ENCODE measurements at regions not wholly inside any gene's neighbourhood (a gene's known extent, or its start where the extent isn't known, plus 50 kb on each side); places are given as distances from the start of the nearest gene placed in this dataset.

GRCh38 chr1:50358962-50359361 lies 64.3 kb downstream of the DMRTA2 start:
- H3K9me3 Mint-ChIP-seq, result peaks cover 4 to 5% (median 5%) of the 10 kb centered on the region in 3 donors
- no peak overlapping the region for H3K4me3 Mint-ChIP-seq
- no peaks in the 10 kb centered on the region for H3K4me1 Mint-ChIP-seq
- no peak overlapping the region for H3K27ac Mint-ChIP-seq
- H3K27me3 Mint-ChIP-seq, result peaks cover 14% of the 10 kb centered on the region
- no peaks in the 10 kb centered on the region for H3K36me3 Mint-ChIP-seq

GRCh38 chr1:50357186-50357585 lies 66.1 kb downstream of the DMRTA2 start:
- H3K27me3 Mint-ChIP-seq, result peaks cover 13% of the 10 kb centered on the region
- H3K27ac Mint-ChIP-seq, result no peak overlapping the region
- H3K4me3 Mint-ChIP-seq, result no peak overlapping the region
- H3K9me3 Mint-ChIP-seq, result peaks cover 3 to 5% (median 4%) of the 10 kb centered on the region in 3 donors
- H3K36me3 Mint-ChIP-seq, result no peaks in the 10 kb centered on the region
- H3K4me1 Mint-ChIP-seq, result no peaks in the 10 kb centered on the region

GRCh38 chr1:50354813-50355212 lies 68.4 kb downstream of the DMRTA2 start:
- Mint-ChIP-seq H3K4me3 (peak overlapping the region in 1 of 4 donors; percentile 31), H3K27ac (no peak overlapping the region), H3K27me3 (peaks cover 14% of the 10 kb centered on the region), H3K4me1 (no peaks in the 10 kb centered on the region), H3K9me3 (no peaks in the 10 kb centered on the region), H3K36me3 (no peaks in the 10 kb centered on the region)

DNA sequence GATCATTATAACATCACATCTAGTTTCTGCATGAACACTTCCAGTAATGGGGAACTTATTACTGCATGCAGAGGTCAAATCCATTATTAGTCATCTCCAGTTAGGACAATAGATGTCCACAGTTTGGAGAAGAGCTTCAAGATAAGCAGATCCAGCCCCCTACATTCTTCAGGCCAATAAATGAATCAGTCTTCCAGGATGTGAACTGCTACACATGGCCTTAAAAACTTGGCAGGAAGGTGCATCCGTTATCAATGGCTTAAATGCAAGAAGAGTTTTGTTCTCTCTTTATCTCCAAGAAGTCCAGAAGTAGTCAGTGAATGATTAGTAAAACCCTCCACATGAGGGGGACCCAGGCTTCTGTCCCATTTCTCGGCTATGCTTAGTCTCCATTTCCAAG lies 70.8 kb downstream of the DMRTA2 start:
- Mint-ChIP-seq H3K36me3 (no peaks in the 10 kb centered on the region), H3K27ac (no peak overlapping the region), H3K4me1 (no peaks in the 10 kb centered on the region), H3K27me3 (peaks cover 17% of the 10 kb centered on the region), H3K9me3 (no peaks in the 10 kb centered on the region), H3K4me3 (no peak overlapping the region)

DNA sequence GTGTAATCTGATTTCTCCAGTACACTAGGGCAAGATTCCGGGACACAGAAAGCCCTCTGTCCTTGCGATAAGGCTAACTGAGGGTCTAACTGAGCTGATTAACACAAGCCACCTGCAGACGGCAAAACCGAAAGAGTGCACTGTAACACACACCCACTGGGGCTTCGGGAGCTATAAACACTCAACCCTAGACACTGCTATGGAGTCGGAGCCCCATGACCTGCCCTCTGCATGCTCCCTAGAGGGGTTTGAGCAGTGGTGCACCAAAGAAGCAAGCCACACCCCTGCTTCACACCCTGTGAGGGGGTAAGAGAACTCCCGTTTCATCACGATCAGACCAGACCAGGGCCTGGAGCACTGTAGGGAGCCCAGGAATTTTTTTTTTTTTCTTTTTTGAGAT lies 72.4 kb downstream of the DMRTA2 start:
- Mint-ChIP-seq H3K27me3 (peaks cover 20% of the 10 kb centered on the region), H3K9me3 (no peaks in the 10 kb centered on the region), H3K4me1 (no peaks in the 10 kb centered on the region), H3K36me3 (no peaks in the 10 kb centered on the region), H3K4me3 (no peak overlapping the region), H3K27ac (peak overlapping the region in 1 of 3 donors; percentile 25)

DNA sequence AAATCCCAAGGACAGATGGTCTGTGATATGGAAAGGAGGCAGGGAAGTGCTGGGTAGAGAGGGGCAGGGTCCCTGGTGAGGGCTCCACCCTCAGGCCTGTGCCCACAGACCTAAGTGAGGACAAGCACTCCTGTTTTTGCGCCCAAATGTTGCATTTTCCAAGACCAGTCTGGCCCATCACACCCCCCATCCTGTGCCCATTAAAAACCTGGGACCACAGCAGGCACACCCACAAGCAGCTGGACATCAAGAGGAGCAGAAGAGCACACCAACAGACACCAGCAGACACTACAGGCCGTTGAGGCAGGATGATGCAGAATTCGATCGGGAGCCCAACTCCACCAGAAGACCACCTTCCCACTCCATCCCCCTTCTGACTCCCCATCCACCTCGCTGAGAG lies 72.8 kb downstream of the DMRTA2 start:
- Mint-ChIP-seq H3K4me1 (no peaks in the 10 kb centered on the region), H3K27me3 (peaks cover 20% of the 10 kb centered on the region), H3K36me3 (no peaks in the 10 kb centered on the region), H3K9me3 (peaks cover 0 to 3% (median 1%) of the 10 kb centered on the region in 3 donors), H3K4me3 (no peak overlapping the region), H3K27ac (no peak overlapping the region)

- no peaks in the 10 kb centered on the region for H3K4me1 Mint-ChIP-seq
- peak overlapping the region in 1 of 3 donors; percentile 36 for H3K27ac Mint-ChIP-seq
- H3K9me3 Mint-ChIP-seq, result peaks cover 0 to 4% (median 3%) of the 10 kb centered on the region in 3 donors
- H3K4me3 Mint-ChIP-seq, result no peak overlapping the region
- H3K36me3 Mint-ChIP-seq, result no peaks in the 10 kb centered on the region
- H3K27me3 Mint-ChIP-seq, result peaks cover 20% of the 10 kb centered on the region
Measured at GRCh38 chr1:50349242-50349565, 74.0 kb downstream of the DMRTA2 start.

DNA sequence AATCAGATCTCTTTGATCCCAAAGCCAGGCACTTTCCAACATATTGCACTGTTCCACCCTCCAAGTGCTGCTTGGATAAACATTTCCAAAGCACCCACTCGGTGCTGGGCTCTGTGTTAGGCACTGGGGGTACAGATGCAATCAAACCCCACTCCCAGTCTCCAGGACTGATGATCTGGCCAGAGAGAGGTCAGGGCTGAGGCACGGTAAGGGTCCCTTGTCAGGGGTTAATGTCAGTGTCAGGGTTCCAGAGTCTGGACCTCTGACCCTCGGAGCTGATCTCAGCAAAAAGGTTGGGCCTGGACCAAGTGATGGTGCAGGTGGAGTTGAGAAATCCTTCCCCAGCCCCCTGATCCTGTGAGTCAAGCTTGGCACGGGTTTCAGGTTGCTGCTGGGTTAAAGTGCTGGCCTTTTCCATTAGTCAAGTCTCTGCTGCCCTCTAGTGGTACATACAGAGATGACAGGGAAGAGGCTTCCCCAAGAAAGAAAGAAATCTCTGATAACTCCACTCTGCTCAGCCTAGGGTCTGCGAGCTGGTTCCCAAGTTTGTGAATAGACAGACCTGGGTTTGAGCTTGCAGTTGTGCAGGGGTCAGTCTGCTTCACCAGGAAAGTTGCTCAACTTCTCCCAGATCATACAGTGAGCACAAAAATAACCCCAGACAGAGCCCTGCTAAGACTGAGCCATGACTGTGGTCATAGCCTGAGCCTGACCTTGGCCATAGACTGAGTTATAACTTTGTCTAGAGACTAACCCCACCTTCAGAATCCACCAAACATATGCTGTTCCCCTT lies 74.6 kb downstream of the DMRTA2 start:
- no peaks in the 10 kb centered on the region for H3K4me1 Mint-ChIP-seq

DNA sequence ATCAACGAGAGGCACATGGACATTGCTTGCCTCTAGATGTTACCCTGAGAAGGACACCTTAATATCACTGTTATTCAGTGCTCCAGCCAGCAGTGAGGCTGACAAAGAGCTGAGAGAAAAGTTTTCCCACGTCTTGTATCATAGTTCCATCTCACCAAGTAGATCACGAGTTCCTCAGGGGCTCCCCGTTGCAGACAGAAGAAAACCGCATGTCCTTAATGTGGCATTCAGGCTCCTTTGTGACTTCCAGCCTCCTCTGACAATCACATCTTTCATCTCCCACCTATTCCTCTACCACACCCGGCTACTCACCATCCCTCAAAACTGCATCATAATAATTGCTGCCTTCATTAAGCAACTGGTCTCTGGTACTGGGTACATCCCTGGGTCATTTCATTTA lies 75.3 kb downstream of the DMRTA2 start:
- H3K27me3 Mint-ChIP-seq, result peaks cover 20% of the 10 kb centered on the region

More for the DNA sequence above, 74.6 kb downstream of the DMRTA2 start:
- Mint-ChIP-seq H3K36me3 (no peaks in the 10 kb centered on the region), H3K27me3 (peaks cover 20% of the 10 kb centered on the region), H3K4me3 (peak overlapping the region in 1 of 4 donors; percentile 29), H3K9me3 (peaks cover 0 to 4% (median 3%) of the 10 kb centered on the region in 3 donors), H3K27ac (no peak overlapping the region)

DNA sequence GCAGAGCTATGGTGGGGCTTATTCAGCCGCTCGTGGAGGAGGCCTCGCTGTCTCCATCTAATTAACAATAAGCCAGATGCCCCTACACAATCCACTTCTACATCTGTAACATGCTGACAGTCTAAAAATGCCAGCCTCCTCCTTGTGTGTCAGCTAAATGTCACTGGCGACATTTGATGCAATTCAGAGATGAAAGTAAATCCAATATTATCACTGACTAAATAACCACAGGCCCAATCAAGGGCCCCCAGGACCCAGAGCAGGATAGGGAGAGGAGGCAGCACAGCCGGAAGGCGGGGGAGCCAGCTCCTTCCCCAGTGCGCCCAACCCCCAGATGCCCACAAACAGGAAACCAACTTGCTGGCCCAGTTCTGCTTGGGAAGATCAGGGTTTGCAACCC lies 76.6 kb downstream of the DMRTA2 start:
- no peaks in the 10 kb centered on the region for H3K4me1 Mint-ChIP-seq
- H3K9me3 Mint-ChIP-seq, result peaks cover 0 to 4% (median 3%) of the 10 kb centered on the region in 3 donors
- no peaks in the 10 kb centered on the region for H3K36me3 Mint-ChIP-seq
- H3K4me3 Mint-ChIP-seq, result no peak overlapping the region
- no peak overlapping the region for H3K27ac Mint-ChIP-seq
- peaks cover 23% of the 10 kb centered on the region for H3K27me3 Mint-ChIP-seq

More for the DNA sequence above, 75.3 kb downstream of the DMRTA2 start:
- H3K27ac Mint-ChIP-seq, result no peak overlapping the region
- H3K36me3 Mint-ChIP-seq, result no peaks in the 10 kb centered on the region
- H3K4me1 Mint-ChIP-seq, result no peaks in the 10 kb centered on the region
- peaks cover 0 to 4% (median 3%) of the 10 kb centered on the region in 3 donors for H3K9me3 Mint-ChIP-seq
- H3K4me3 Mint-ChIP-seq, result no peak overlapping the region

DNA sequence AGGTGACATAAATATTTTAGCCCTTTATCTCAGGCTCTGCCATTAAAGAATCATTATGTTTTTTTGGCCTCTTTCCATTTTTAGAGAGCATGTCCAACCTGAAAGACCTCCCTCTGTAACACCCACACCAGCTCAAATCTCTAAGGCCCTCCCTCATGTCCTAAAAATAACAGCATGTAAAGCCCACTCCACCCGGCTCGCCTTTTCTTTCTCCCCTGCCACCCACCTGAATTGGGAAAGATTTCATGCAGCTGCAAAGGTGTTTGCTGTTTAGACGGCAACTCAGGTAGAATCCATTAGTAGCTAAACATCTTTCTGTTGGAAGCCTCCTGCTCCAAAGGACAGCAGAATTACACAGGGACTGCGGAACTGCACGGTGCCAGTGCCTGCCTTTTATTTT lies 79.9 kb downstream of the DMRTA2 start:
- H3K4me1 Mint-ChIP-seq, result no peaks in the 10 kb centered on the region
- H3K9me3 Mint-ChIP-seq, result peaks cover under 1 to 4% (median 3%) of the 10 kb centered on the region in 3 donors
- peaks cover 14% of the 10 kb centered on the region for H3K27me3 Mint-ChIP-seq
- no peaks in the 10 kb centered on the region for H3K36me3 Mint-ChIP-seq
- no peak overlapping the region for H3K27ac Mint-ChIP-seq
- no peak overlapping the region for H3K4me3 Mint-ChIP-seq

DNA sequence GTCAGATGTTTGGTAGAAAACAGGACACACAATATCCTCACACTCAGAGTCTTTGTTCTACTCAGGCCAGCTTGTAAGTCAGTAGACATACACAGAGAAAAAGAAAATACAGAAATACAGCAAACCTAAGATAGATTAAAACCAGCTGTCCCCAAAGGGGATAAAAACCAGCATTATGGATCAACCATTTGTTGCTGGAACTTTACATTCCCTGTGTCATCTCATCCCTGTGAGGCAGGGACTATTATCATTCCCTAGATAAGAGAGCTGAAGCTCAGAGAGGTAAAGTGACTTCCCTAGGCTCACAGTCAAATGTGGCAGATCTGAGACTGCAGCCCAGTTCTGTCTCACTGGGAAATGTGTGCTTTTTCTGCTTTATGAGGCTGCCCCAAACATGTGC lies 80.7 kb downstream of the DMRTA2 start:
- Mint-ChIP-seq H3K4me1 (no peaks in the 10 kb centered on the region), H3K27ac (no peak overlapping the region), H3K36me3 (no peaks in the 10 kb centered on the region), H3K4me3 (no peak overlapping the region), H3K9me3 (peaks cover 3 to 4% (median 3%) of the 10 kb centered on the region in 3 donors), H3K27me3 (peaks cover 15% of the 10 kb centered on the region)

DNA sequence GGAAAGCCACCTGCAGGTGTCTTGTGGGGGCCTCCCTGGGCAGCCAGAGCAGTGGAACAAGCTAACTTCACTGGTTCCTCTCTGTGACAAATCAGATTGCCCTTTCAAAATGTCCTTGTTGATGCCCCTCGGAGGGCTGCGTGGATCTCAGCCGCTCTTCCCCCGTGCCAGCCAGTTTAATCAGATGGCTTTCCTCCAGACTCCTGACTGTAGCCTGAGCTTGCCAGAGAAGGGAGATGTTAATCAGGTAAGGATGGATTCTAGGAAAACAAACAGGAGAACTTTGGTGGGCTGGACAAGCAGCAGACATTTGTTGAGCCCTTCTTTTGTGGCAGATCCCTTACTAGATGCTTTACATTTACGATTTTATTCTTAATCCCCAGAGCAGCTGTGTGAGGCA lies 88.2 kb downstream of the DMRTA2 start:
- no peak overlapping the region for H3K4me3 Mint-ChIP-seq
- peaks cover 2% of the 10 kb centered on the region for H3K36me3 Mint-ChIP-seq
- H3K27ac Mint-ChIP-seq, result no peak overlapping the region
- H3K9me3 Mint-ChIP-seq, result peaks cover 0 to 3% (median 1%) of the 10 kb centered on the region in 3 donors
- peaks cover 4 to 13% (median 4%) of the 10 kb centered on the region in 3 donors for H3K4me1 Mint-ChIP-seq
- peaks cover 40% of the 10 kb centered on the region for H3K27me3 Mint-ChIP-seq

DNA sequence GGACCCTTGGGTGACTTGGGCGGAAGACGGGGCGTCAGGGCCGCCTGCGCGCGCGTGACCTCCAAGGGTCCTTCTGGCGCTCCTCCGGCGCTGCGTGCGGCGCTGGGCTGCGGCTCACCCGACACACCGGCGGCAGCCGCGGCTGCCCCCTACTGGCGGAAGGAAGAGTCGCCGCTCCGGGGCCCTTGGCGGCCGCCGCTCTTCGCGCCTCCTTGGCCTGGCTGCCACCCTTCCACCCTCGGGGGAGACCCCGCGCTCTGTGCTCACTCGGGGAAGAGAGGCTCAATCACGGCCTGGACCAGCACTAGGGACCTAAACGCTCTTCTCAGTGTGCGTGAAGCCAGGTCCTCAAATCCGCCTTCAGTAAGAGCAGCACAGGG lies 89.7 kb downstream of the DMRTA2 start:
- H3K27ac Mint-ChIP-seq, result no peak overlapping the region
- H3K36me3 Mint-ChIP-seq, result peaks cover 2% of the 10 kb centered on the region
- peaks cover 49% of the 10 kb centered on the region for H3K27me3 Mint-ChIP-seq
- peaks cover 0 to 3% (median 1%) of the 10 kb centered on the region in 3 donors for H3K9me3 Mint-ChIP-seq
- H3K4me3 Mint-ChIP-seq, result peak overlapping the region in 2 of 4 donors; percentile 42 to 81
- H3K4me1 Mint-ChIP-seq, result peaks cover 4 to 13% (median 4%) of the 10 kb centered on the region in 3 donors

GRCh38 chr1:50332941-50333594 lies 90.2 kb downstream of the DMRTA2 start:
- Mint-ChIP-seq H3K4me1 (peaks cover 4 to 13% (median 4%) of the 10 kb centered on the region in 3 donors), H3K36me3 (peaks cover 2% of the 10 kb centered on the region), H3K9me3 (peaks cover 0 to 1% (median under 1%) of the 10 kb centered on the region in 3 donors), H3K4me3 (peak overlapping the region in 1 of 4 donors; percentile 81), H3K27ac (no peak overlapping the region), H3K27me3 (peaks cover 47% of the 10 kb centered on the region)
